ENCODE measurements at regions not wholly inside any gene's neighbourhood (a gene's known extent, or its start where the extent isn't known, plus 50 kb on each side); places are given as distances from the start of the nearest gene placed in this dataset.

GRCh38 chr20:50301165-50301564, 110.5 kb downstream of the CEBPB start:
- no peak for DNase-seq (ENCODE audit: low spot score)

DNA sequence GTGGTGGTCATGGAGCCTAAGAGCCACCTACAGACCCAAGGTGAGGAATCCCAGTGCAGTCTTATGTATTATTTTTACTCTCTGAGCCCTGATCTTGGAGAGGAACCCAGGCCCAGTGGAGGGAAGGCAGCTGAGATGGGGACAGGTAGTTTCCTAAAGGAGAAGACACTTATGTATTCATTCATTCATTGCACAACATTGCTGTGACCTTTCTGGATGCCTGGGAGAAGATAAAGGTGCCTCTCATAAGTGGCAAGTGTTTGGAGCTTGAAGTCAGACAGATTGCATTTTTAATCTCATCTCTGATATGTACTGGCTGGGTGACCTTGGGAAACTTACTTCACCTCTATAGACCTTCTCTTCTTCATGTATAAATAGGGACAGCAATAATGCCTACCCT, 111.1 kb downstream of the CEBPB start:
- no peak for DNase-seq (ENCODE audit: low spot score)

GRCh38 chr20:50302341-50303057, 111.9 kb downstream of the CEBPB start:
- no peak for DNase-seq (ENCODE audit: low spot score)

DNA sequence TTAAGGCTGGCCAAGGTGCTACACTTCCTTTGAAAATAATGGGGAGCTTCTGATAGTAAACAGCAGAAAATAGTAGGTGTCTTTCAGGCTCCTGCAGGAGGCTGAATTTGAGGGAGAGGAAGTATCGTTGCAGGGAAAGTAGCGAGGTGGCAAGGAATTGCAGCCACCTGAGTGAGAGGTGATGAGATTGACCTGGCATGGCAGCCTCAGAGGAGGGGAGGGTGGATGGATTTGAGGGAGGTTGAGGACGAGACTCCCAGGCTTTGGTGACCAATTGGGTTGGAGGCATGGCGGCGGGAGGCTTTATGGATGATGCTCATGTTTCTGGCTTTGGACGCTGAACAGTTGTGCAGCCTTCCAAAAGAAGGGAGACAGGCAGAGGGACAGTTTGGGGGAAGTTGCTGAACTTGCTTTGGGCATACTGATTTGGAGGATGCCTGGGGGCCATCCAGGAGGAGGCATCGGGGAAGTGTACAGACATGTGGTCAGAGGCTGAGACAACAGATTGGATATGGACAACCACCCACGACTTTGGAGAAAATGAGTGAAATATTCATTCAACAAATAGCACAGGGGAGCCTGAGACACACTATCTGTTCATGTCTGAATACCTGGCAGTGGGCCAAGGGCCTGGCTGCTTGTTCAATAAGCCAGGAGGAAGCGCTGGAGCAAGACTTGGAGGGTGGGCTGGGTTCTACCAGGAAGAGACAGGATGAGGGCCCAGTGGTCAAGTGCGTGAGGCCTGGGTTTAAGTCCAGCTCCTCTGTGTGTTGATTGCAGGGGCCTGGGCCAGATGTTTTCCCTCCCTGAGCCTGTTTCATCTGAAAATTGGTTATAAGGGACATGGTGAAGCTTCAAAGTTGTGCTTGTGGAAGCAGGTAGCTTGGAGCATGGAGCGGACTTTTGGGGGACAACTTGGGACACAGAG, 113.2 kb downstream of the CEBPB start:
- DNase-seq (ENCODE audit: low spot score) = no peak

DNA sequence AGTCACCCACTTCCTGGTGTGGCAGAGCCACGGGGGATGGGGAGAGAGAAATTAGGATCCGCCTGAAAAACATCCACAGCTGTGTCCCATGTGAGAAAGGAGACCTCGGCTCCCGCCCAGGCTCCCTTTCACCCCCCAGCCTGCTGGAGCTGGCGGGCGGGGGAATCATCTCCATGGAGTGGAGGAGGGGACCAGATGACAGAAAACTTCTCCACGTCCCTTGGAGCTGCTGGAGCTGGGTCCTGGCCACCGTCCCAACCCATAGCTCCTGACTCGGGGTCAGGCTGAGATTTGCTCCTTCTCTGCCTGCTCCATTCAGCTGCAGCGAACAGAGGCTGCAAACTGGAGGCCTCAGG, 113.8 kb downstream of the CEBPB start:
- DNase-seq (ENCODE audit: low spot score) = no peak

- no peak for DNase-seq (ENCODE audit: low spot score)
Observed at GRCh38 chr20:50304923-50305635, 114.4 kb downstream of the CEBPB start.

DNA sequence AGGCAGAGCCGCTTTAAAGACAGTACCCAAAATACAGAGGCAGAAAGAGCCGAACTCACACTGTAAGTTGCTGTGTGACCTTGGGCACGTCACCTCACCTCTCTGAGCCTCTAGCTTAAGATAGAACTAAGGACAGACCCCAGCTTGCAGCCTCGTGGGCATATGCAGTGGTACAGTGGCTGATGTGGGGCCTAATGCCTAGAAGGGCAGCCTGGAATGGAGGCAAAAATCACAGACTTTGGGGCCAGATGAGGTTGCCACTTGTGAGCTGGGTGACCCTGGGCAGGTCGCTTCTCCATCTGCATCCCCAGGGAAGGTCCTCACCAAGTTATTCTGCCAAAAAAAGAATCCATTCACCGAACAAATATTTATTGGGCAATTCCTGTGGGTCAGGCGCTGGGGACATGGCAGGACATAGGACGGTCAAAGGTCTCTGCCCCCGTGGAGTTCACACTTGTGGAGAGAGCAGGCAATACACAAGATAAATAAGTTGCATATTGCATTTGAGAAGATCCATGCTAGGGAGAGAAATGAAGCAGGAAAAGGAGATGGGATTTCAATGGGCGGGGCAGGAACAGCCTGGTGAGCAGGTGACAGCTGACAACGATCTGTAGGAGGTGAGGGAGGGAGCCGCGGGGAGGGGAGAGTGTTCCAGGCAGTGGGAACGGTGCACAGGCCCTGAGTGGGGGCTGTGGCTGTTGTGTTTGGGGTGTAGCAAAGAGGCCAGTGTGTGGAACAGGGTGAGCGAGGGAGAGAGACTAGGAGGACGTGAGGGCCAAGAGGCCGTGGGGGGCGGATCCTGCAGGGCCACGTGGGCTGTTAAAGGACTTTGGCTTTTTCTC, 115.2 kb downstream of the CEBPB start:
- DNase-seq (ENCODE audit: low spot score) = peak; percentile 56

DNA sequence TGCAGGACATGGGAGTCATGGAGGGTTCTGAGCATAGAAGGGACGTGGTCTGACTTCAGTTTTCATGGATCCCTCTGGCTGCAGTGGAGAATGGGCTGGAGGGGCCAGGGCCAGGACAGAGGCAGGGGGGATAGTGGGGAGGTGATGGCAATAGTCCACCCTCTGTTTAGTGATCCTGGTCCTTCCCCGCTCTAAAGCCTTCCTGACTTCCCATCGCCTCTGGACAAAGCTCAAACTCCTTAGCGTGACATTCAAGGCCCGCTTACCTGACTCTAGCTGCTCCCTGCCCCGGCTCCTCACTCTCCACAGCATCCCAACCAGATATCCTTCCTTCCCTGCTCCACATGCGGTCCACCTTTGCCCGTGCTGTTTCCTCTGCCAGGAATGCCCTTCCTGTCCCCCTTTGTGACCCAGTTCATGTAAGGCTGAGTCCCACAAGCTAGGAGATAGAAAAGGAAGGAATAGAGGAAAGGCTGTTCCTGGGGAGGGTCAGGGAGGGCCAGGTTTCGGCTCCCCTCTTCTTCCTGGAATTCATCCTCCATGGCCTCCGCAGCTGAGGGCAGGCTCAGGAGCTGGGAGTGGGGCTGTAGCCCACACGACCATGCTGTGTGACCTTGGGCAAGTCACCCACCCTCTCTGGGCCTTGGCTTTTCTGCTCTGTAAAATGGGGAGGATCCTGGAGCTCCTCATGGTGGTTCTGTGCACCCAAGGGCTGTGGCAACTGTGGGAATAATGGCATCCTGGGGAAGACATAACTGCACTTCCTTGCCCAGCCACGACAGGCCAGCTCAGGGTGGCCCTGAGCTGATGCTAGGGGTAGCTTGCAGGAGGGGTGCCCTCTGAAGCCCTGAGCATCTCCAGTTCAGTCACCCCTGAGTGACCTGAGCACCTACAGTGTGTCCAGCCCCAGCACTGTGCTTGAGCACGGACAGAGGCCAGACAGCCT, 116.1 kb downstream of the CEBPB start:
- no peak for DNase-seq (ENCODE audit: low spot score)

GRCh38 chr20:50308166-50308512, 117.5 kb downstream of the CEBPB start:
- DNase-seq (ENCODE audit: low spot score) = no peak

- no peak for DNase-seq (ENCODE audit: low spot score)
Observed at GRCh38 chr20:50308513-50309279, 118.1 kb downstream of the CEBPB start.

- no peak for DNase-seq (ENCODE audit: low spot score)
Observed at GRCh38 chr20:50309280-50309763, 118.7 kb downstream of the CEBPB start.

DNA sequence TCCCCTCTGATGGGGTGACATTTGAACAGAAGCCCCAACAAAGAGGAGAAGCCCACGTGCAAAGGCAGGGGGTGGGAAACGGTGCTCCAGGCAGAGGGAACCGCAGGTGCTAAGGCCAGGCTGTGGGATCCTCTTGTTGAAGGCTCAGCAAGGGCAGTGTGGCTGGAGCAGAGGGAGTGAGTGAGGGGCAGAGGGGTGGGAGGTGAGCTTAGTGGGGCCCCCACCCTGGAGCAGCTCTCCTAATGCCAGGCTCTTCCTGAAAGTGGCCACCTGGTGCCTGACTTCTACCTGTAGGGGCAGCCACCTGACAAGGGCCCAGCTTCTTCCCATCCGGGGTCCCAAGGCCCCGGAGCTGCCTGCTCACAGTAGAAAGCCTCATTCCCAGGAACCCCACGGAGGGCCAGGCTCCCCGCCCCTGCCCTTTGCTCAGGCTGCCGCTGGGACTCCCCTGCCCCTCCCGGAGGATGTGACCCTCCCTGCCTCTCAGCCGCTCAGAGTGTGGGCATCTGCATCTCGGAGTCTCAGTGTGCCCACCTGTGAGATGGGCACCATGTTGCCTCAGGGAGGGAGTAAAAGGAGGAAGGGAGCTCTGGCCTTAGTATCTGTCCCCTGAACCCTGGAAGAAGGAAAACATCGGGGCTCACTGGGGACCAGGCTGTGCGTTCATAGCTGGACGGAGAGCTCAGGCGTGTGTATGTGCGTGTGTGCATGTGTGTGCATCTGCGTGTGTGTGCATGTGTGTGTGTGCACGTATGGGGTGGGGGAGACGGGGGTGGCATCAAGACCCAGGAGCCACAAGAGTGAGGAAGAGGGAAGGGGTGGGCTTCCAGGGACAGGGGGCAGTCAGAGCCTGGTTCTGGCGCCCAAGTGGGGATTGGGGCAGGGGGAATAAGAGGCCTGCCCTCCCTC, 119.4 kb downstream of the CEBPB start:
- no peak for DNase-seq (ENCODE audit: low spot score)

DNA sequence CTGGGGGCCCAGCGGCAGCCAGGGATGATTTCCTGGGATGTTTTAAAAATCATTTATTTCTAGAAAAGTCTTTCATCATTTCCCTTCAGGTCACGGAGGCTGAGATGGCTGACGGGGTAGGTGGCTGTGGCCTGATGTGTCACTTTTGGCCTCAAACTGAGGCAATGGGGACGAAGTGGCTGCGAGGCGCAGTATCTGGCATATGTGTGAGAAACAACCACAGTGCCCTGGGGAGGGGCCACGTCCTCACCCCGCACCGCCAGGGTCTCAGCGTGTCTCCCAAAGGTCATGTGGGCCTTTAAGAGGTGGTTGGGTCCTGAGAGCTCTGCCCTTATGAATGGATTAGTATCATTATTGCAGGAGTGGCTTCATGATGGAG, 120.0 kb downstream of the CEBPB start:
- DNase-seq (ENCODE audit: low spot score) = no peak

- DNase-seq (ENCODE audit: low spot score) = no peak
Observed at GRCh38 chr20:50311308-50312001, 120.8 kb downstream of the CEBPB start.

DNA sequence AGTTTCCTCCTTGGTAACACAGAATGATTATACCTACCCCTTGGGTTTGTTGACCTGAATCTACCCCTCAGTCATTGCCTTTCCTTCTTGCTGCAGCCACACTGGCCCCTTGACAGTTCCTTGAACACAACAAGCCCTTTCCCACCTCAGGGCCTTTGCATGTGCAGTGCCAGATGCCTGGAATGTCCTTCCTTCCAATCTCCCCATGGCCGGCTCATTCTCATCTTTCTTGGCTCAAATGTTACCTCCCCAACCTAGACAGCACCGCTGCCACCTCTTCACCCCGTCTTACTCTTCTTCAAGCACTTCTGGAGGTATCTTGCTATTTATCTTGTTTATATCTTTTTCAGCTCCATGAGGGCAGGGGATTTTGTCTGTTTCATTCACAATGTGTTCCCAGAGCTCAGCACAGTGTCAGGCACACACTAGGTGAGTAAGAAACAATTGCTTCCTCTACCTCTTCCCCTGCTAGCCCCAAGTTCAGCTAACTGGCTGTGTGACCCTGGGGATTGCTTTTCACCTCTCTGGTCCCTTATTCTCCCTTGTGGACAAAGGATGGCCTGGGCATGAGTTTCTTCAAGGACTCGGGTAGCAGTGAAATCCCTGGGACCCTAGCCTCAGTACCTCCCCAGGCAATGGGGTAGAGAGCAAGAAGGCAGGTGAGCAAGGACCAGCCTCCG, 121.5 kb downstream of the CEBPB start:
- no peak for DNase-seq (ENCODE audit: low spot score)

DNA sequence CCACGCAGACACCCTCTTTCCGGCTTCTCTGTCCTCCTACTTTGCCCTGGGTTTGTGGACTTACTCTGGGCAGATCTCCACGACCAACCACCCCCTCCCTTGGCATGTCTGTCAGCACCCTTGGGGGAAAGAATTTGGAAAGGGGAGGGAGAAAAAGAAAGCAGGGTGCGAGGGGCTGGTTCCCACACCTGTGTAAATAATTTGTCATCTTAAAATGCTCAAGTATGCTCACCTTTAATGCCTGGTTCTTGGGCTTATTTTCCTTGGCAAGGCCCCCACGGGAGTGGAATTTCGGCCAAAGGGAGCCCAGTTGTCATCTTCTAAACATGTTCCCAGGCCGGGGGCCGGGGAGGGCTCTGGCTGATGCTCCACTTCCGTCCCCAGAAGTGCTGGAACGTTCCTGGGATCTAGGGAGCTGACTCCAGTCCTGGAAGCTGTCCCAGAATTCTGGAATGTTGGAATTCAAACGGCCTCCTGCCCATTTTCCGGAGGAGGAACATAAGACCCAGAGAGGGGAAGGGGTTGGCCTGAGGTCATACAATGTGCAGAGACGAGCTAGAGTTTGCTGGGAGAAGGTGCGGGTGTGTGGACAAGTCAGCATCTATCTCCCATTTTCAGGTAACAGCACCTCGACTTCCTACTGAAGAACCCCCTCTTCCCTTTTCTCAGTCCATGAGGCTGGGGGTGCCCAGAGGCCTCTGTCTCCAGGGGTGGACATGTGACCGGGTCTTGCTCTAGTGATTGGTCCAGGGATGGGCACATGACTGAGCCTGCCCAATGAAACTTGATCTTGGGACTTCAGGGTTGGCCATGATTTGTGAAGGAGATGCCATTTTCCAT, 122.3 kb downstream of the CEBPB start:
- DNase-seq (ENCODE audit: low spot score) = peak; percentile 36

- DNase-seq (ENCODE audit: low spot score) = no peak
Observed at GRCh38 chr20:50313522-50313820, 122.8 kb downstream of the CEBPB start.

All from SW480 (cell line).